ENCODE measurements at regions not wholly inside any gene's neighbourhood (a gene's known extent, or its start where the extent isn't known, plus 50 kb on each side); places are given as distances from the start of the nearest gene placed in this dataset.

GRCh38 chr18:27731211-27731610, 445.7 kb downstream of the CDH2 start:
- DNase-seq (ENCODE audit: low spot score) = no peak
- Histone ChIP-seq H3K4me1 (ENCODE audit: control insufficient read depth in 1 of 2, low read depth in 2 of 2) (no peaks in the 10 kb centered on the region), H3K36me3 (no peaks in the 10 kb centered on the region), H3K27me3 (replicated peaks; ENCODE audit: insufficient read depth) (no peaks in the 10 kb centered on the region), H3K9me3 (peaks cover 9% of the 10 kb centered on the region), H3K27ac (no peak overlapping the region), H3K4me3 (no peak overlapping the region)
- ATAC-seq (ENCODE audit: insufficient number of reproducible peaks, low FRiP score, low read depth) = no peak
- no peak for TF ChIP-seq CTCF (IDR thresholded peaks at IDR 0.05)

- Histone ChIP-seq H3K27ac (no peak overlapping the region), H3K27me3 (replicated peaks; ENCODE audit: insufficient read depth) (no peaks in the 10 kb centered on the region), H3K9me3 (peaks cover 9% of the 10 kb centered on the region), H3K4me3 (no peak overlapping the region), H3K4me1 (ENCODE audit: control insufficient read depth in 1 of 2, low read depth in 2 of 2) (no peaks in the 10 kb centered on the region), H3K36me3 (no peaks in the 10 kb centered on the region)
- ATAC-seq (ENCODE audit: insufficient number of reproducible peaks, low FRiP score, low read depth) (no peak), DNase-seq (ENCODE audit: low spot score) (no peak)
- no peak for TF ChIP-seq CTCF (IDR thresholded peaks at IDR 0.05)
Measured at GRCh38 chr18:27728659-27729058, 448.3 kb downstream of the CDH2 start.

- Histone ChIP-seq H3K4me3 (no peak overlapping the region), H3K36me3 (no peaks in the 10 kb centered on the region), H3K4me1 (ENCODE audit: control insufficient read depth in 1 of 2, low read depth in 2 of 2) (no peaks in the 10 kb centered on the region), H3K27ac (no peak overlapping the region), H3K9me3 (peaks cover 9% of the 10 kb centered on the region), H3K27me3 (replicated peaks; ENCODE audit: insufficient read depth) (no peaks in the 10 kb centered on the region)
- TF ChIP-seq CTCF (IDR thresholded peaks at IDR 0.05) = no peak
- DNase-seq (ENCODE audit: low spot score) = no peak
- ATAC-seq (ENCODE audit: insufficient number of reproducible peaks, low FRiP score, low read depth) = no peak
Measured at GRCh38 chr18:27724362-27724761, 452.6 kb downstream of the CDH2 start.

- Histone ChIP-seq H3K9me3 (peaks cover 3% of the 10 kb centered on the region), H3K27me3 (replicated peaks; ENCODE audit: insufficient read depth) (no peaks in the 10 kb centered on the region), H3K4me1 (ENCODE audit: control insufficient read depth in 1 of 2, low read depth in 2 of 2) (no peaks in the 10 kb centered on the region), H3K36me3 (no peaks in the 10 kb centered on the region), H3K4me3 (no peak overlapping the region), H3K27ac (no peak overlapping the region)
- TF ChIP-seq CTCF (IDR thresholded peaks at IDR 0.05) = no peak
- DNase-seq (ENCODE audit: low spot score) (no peak), ATAC-seq (ENCODE audit: insufficient number of reproducible peaks, low FRiP score, low read depth) (no peak)
Measured at GRCh38 chr18:27723168-27723567, 453.8 kb downstream of the CDH2 start.

GRCh38 chr18:27719680-27720079, 457.2 kb downstream of the CDH2 start:
- H3K4me1 ChIP-seq (ENCODE audit: control insufficient read depth in 1 of 2, low read depth in 2 of 2) = no peaks in the 10 kb centered on the region
- H3K27ac ChIP-seq = no peak overlapping the region
- no peaks in the 10 kb centered on the region for H3K9me3 ChIP-seq
- no peak overlapping the region for H3K4me3 ChIP-seq
- no peaks in the 10 kb centered on the region for H3K27me3 ChIP-seq (replicated peaks; ENCODE audit: insufficient read depth)
- DNase-seq (ENCODE audit: low spot score) (no peak), ATAC-seq (ENCODE audit: insufficient number of reproducible peaks, low FRiP score, low read depth) (no peak)
- H3K36me3 ChIP-seq = no peaks in the 10 kb centered on the region
- no peak for TF ChIP-seq CTCF (IDR thresholded peaks at IDR 0.05)
